ENCODE measurements at regions not wholly inside any gene's neighbourhood (a gene's known extent, or its start where the extent isn't known, plus 50 kb on each side); places are given as distances from the start of the nearest gene placed in this dataset.

DNA sequence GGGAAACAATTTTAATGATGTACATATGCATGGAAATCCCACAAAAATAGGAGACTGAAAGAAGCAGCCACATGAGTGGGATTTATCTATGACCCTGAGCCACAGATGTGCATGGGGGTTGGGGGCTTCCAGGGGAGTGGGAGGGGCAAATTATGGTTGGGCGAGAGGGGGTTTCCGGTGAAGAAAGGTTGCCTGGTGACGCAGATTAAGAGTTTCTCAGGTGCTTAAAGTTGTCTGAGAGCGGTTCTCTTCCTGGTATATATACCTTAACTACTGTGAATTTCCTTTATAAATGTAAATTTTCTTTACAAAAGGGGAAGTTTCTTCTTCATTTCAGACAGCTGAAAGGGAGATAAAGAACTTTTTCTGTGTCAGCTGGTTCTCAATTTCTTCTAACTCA is 273.6 kb upstream of the PITRM1 start:
- Histone ChIP-seq H3K27me3 (ENCODE audit: control insufficient read depth in 2 of 2, insufficient read depth in 2 of 2, low read length in 2 of 2) (no peaks in the 10 kb centered on the region), H3K4me3 (ENCODE audit: low read length in 2 of 2) (no peak overlapping the region), H3K36me3 (ENCODE audit: control insufficient read depth in 2 of 2, insufficient read depth in 2 of 2, low read length in 2 of 2) (no peaks in the 10 kb centered on the region), H3K9ac (ENCODE audit: low read depth in 1 of 2, low read length in 2 of 2) (no peak overlapping the region), H3K9me3 (ENCODE audit: control insufficient read depth in 2 of 2, low read length in 2 of 2) (no peaks in the 10 kb centered on the region), H3K27ac (ENCODE audit: low read depth in 2 of 2, low read length in 2 of 2) (no peak overlapping the region), H3K4me1 (ENCODE audit: control insufficient read depth in 2 of 2, insufficient read depth in 2 of 2, low read length in 2 of 2) (no peaks in the 10 kb centered on the region)

DNA sequence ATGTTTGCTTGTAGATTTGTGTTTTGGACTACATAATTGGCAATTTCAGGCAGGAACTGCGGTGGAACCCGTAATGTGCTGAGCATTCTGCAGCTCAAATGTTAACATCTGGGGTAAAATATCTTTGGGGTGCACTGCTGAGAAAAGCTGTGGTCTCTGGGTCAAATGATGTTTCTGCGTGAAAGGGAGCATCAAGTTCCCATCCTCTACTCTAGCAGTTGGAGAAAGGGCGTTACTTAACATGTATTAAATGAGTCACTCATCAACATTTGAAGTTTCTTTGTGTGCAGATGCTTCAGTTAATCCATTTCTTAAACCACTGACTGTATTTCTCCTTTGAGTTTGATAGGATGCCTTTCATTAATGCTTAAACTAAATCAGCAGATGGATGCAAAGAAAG is 273.1 kb upstream of the PITRM1 start:
- H3K9ac ChIP-seq (ENCODE audit: low read depth in 1 of 2, low read length in 2 of 2) = no peak overlapping the region

DNA sequence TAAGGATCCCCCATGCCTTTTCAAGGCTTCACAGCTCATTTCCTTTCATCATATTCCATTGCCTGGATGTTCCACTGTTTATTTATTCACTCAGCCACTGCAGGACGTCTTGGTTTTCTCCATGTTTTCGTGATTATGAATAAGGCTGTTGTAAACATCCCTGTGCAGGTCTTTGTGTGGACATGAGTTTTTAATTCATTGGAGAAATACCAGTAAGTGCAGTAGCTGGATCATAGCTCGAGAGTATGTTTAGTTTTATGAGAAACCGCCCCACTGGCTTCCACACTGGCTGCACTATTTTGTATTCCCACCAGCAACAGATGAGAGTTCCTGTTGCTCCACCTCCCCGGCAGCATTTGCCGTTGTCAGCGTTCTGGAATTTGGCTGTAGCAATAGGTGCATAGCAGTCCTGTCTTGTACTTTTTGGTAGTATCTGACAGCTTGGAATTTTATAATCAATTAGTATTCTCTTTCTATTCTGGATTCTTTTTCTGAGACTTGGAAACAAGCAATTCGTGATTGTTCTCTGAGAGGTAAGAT is 269.9 kb upstream of the PITRM1 start:
- Histone ChIP-seq H3K4me1 (ENCODE audit: control insufficient read depth in 2 of 2, insufficient read depth in 2 of 2, low read length in 2 of 2) (no peaks in the 10 kb centered on the region), H3K27ac (ENCODE audit: low read depth in 2 of 2, low read length in 2 of 2) (no peak overlapping the region), H3K27me3 (ENCODE audit: control insufficient read depth in 2 of 2, insufficient read depth in 2 of 2, low read length in 2 of 2) (no peaks in the 10 kb centered on the region), H3K36me3 (ENCODE audit: control insufficient read depth in 2 of 2, insufficient read depth in 2 of 2, low read length in 2 of 2) (no peaks in the 10 kb centered on the region), H3K9ac (ENCODE audit: low read depth in 1 of 2, low read length in 2 of 2) (no peak overlapping the region), H3K4me3 (ENCODE audit: low read length in 2 of 2) (no peak overlapping the region), H3K9me3 (ENCODE audit: control insufficient read depth in 2 of 2, low read length in 2 of 2) (peaks cover 0 to 4% of the 10 kb centered on the region in 2 donors)

More for the DNA sequence above, 273.1 kb upstream of the PITRM1 start:
- no peaks in the 10 kb centered on the region for H3K27me3 ChIP-seq (ENCODE audit: control insufficient read depth in 2 of 2, insufficient read depth in 2 of 2, low read length in 2 of 2)
- H3K27ac ChIP-seq (ENCODE audit: low read depth in 2 of 2, low read length in 2 of 2) = no peak overlapping the region
- H3K9me3 ChIP-seq (ENCODE audit: control insufficient read depth in 2 of 2, low read length in 2 of 2) = no peaks in the 10 kb centered on the region
- H3K4me1 ChIP-seq (ENCODE audit: control insufficient read depth in 2 of 2, insufficient read depth in 2 of 2, low read length in 2 of 2) = no peaks in the 10 kb centered on the region
- no peaks in the 10 kb centered on the region for H3K36me3 ChIP-seq (ENCODE audit: control insufficient read depth in 2 of 2, insufficient read depth in 2 of 2, low read length in 2 of 2)
- H3K4me3 ChIP-seq (ENCODE audit: low read length in 2 of 2) = no peak overlapping the region

DNA sequence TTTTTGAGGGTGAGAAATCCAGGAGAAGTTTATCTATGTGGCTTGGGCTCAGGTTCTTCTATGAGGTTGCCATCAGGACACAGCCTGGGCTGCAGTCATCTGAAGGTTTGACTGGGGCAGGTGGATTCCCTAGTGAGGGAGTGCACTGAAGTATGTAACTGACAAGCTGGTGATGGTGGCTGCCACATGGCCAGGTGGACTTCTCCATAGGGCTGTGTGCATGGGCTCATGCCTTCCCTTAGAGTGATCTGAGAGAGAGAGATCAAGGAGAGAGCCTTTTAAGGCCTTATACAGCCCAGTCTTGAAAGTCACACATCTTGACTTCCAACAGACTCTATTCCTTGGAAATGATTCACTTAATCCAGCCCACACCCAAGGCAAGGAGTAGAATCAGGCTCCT is 266.6 kb upstream of the PITRM1 start:
- Histone ChIP-seq H3K4me3 (ENCODE audit: low read length in 2 of 2) (no peak overlapping the region), H3K9ac (ENCODE audit: low read depth in 1 of 2, low read length in 2 of 2) (no peak overlapping the region), H3K9me3 (ENCODE audit: control insufficient read depth in 2 of 2, low read length in 2 of 2) (peaks cover 0 to 4% of the 10 kb centered on the region in 2 donors), H3K27ac (ENCODE audit: low read depth in 2 of 2, low read length in 2 of 2) (no peak overlapping the region), H3K4me1 (ENCODE audit: control insufficient read depth in 2 of 2, insufficient read depth in 2 of 2, low read length in 2 of 2) (no peaks in the 10 kb centered on the region), H3K27me3 (ENCODE audit: control insufficient read depth in 2 of 2, insufficient read depth in 2 of 2, low read length in 2 of 2) (no peaks in the 10 kb centered on the region), H3K36me3 (ENCODE audit: control insufficient read depth in 2 of 2, insufficient read depth in 2 of 2, low read length in 2 of 2) (no peaks in the 10 kb centered on the region)

DNA sequence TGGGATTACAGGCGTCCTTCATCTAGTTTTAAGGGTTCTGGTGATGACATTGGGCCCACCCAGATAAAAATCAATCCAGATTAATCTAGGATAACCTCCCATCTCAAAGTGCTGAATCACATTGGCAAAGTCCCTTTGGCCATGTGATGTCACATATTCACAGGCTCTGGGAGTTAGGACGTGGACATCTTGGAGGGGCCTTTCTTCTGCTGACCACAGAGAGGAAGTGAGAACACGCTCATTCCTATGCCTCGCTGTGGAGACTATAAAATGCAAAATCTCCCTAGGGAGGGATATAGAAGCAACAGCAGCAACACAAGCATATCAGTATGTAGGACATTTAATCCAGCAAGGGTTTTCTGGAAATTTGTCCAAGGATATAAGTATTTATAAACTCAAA is 266.0 kb upstream of the PITRM1 start:
- peaks cover 0 to 4% of the 10 kb centered on the region in 2 donors for H3K9me3 ChIP-seq (ENCODE audit: control insufficient read depth in 2 of 2, low read length in 2 of 2)
- H3K9ac ChIP-seq (ENCODE audit: low read depth in 1 of 2, low read length in 2 of 2) = no peak overlapping the region
- no peak overlapping the region for H3K4me3 ChIP-seq (ENCODE audit: low read length in 2 of 2)
- no peak overlapping the region for H3K27ac ChIP-seq (ENCODE audit: low read depth in 2 of 2, low read length in 2 of 2)
- no peaks in the 10 kb centered on the region for H3K27me3 ChIP-seq (ENCODE audit: control insufficient read depth in 2 of 2, insufficient read depth in 2 of 2, low read length in 2 of 2)
- no peaks in the 10 kb centered on the region for H3K36me3 ChIP-seq (ENCODE audit: control insufficient read depth in 2 of 2, insufficient read depth in 2 of 2, low read length in 2 of 2)
- H3K4me1 ChIP-seq (ENCODE audit: control insufficient read depth in 2 of 2, insufficient read depth in 2 of 2, low read length in 2 of 2) = no peaks in the 10 kb centered on the region

DNA sequence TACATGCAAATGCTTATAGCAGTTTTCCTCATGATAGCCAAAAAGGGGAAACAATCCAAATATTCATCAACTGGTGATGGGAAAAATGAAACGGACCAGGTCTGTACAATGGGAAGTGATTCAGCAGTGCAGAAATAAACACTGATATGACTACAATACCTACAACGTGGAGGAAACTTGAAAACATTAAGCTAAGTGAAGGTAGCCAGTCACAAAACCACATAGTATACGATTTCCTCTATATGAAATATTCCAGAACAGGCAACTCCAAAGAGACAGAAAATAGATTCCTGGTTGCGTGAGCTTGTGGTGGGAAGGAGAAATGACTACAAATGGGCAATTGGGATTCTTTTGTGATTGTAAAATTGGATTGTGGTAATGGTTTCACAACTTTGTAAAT is 263.1 kb upstream of the PITRM1 start:
- no peaks in the 10 kb centered on the region for H3K4me1 ChIP-seq (ENCODE audit: control insufficient read depth in 2 of 2, insufficient read depth in 2 of 2, low read length in 2 of 2)
- H3K27me3 ChIP-seq (ENCODE audit: control insufficient read depth in 2 of 2, insufficient read depth in 2 of 2, low read length in 2 of 2) = no peaks in the 10 kb centered on the region
- H3K36me3 ChIP-seq (ENCODE audit: control insufficient read depth in 2 of 2, insufficient read depth in 2 of 2, low read length in 2 of 2) = no peaks in the 10 kb centered on the region
- no peak overlapping the region for H3K9ac ChIP-seq (ENCODE audit: low read depth in 1 of 2, low read length in 2 of 2)
- peaks cover 0 to 4% of the 10 kb centered on the region in 2 donors for H3K9me3 ChIP-seq (ENCODE audit: control insufficient read depth in 2 of 2, low read length in 2 of 2)
- no peak overlapping the region for H3K4me3 ChIP-seq (ENCODE audit: low read length in 2 of 2)
- H3K27ac ChIP-seq (ENCODE audit: low read depth in 2 of 2, low read length in 2 of 2) = no peak overlapping the region

DNA sequence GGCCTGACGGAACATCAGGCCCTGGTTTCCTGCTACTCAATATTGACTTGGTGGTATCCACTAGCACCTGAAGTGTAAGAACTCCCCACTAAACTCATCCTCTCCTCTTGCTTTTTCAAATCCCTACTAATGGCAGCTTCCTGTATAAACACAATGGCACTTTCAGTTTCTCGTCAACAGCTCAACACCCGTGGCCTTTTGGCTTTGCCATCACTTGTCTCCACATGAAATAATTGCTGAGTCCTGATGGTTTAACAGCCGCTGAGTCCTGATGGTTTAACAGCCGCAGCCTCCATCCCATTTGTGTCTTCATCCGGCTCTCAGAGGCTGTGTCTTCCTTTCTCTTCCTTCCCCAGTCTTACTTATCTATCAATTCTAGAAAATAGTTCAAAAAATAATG is 261.4 kb upstream of the PITRM1 start:
- H3K27ac ChIP-seq (ENCODE audit: low read depth in 2 of 2, low read length in 2 of 2) = no peak overlapping the region
- H3K4me3 ChIP-seq (ENCODE audit: low read length in 2 of 2) = no peak overlapping the region
- H3K9me3 ChIP-seq (ENCODE audit: control insufficient read depth in 2 of 2, low read length in 2 of 2) = no peaks in the 10 kb centered on the region
- H3K36me3 ChIP-seq (ENCODE audit: control insufficient read depth in 2 of 2, insufficient read depth in 2 of 2, low read length in 2 of 2) = no peaks in the 10 kb centered on the region
- H3K4me1 ChIP-seq (ENCODE audit: control insufficient read depth in 2 of 2, insufficient read depth in 2 of 2, low read length in 2 of 2) = peaks cover 0 to 5% of the 10 kb centered on the region in 2 donors
- no peaks in the 10 kb centered on the region for H3K27me3 ChIP-seq (ENCODE audit: control insufficient read depth in 2 of 2, insufficient read depth in 2 of 2, low read length in 2 of 2)
- H3K9ac ChIP-seq (ENCODE audit: low read depth in 1 of 2, low read length in 2 of 2) = no peak overlapping the region

DNA sequence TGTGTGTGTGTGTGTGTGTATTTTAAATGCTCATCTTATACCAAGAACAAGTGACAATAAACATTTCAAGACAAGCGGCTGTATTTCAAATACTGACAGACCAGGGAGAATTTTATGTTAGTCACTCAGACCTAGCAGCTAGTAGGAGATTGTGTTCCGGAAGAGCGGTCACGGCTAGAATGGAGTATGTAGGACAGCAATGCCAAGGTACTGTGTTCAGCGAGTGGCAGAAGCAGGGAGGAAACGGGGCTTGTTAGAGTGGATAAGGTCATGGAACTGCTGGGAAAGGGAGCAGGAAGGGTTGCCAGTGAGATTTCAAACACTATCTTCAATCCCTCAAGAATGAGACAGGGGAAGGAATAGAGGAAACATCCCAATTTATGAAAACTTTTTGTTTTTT is 260.5 kb upstream of the PITRM1 start:
- no peaks in the 10 kb centered on the region for H3K27me3 ChIP-seq (ENCODE audit: control insufficient read depth in 2 of 2, insufficient read depth in 2 of 2, low read length in 2 of 2)
- peaks cover 0 to 6% of the 10 kb centered on the region in 2 donors for H3K4me1 ChIP-seq (ENCODE audit: control insufficient read depth in 2 of 2, insufficient read depth in 2 of 2, low read length in 2 of 2)
- no peaks in the 10 kb centered on the region for H3K9me3 ChIP-seq (ENCODE audit: control insufficient read depth in 2 of 2, low read length in 2 of 2)
- no peak overlapping the region for H3K4me3 ChIP-seq (ENCODE audit: low read length in 2 of 2)
- H3K27ac ChIP-seq (ENCODE audit: low read depth in 2 of 2, low read length in 2 of 2) = no peak overlapping the region
- no peak overlapping the region for H3K9ac ChIP-seq (ENCODE audit: low read depth in 1 of 2, low read length in 2 of 2)
- H3K36me3 ChIP-seq (ENCODE audit: control insufficient read depth in 2 of 2, insufficient read depth in 2 of 2, low read length in 2 of 2) = no peaks in the 10 kb centered on the region

DNA sequence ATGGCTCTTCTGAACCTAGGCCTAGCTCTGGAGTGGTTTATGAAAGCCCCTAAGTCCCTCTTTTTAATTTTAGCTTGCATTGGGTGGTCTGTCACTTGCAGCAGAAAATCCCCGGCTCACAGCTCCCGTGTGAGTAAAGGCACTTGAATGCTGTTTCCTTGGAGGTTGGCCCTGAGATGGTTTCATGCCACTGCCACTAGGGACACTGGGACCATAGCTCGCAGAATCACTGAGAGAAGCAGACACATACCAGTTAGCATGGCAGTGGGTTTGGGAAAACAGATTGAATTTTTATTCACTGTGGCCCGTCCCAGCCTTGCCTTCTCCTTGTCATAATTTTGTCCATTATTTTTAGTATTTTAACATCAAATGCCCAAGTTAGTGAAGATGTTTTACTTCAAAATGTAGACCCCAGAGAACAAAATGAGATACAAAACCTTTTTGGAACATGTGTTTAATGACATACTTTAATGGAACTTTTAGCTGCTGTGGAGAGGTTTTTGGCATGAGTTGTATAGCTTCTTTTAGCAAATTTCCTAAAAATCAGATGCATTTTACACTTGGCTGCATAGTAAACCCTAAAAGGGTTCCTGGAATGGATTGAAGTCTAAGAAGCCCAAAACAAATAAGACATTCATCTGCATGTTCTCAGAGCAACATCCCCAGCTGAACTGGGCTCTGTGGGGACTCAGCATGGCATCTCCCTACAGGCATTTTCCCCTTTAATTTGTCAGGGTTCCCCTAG is 259.7 kb upstream of the PITRM1 start:
- Histone ChIP-seq H3K9me3 (ENCODE audit: control insufficient read depth in 2 of 2, low read length in 2 of 2) (no peaks in the 10 kb centered on the region), H3K4me3 (ENCODE audit: low read length in 2 of 2) (no peak overlapping the region), H3K36me3 (ENCODE audit: control insufficient read depth in 2 of 2, insufficient read depth in 2 of 2, low read length in 2 of 2) (no peaks in the 10 kb centered on the region), H3K27ac (ENCODE audit: low read depth in 2 of 2, low read length in 2 of 2) (no peak overlapping the region), H3K4me1 (ENCODE audit: control insufficient read depth in 2 of 2, insufficient read depth in 2 of 2, low read length in 2 of 2) (peaks cover 0 to 6% of the 10 kb centered on the region in 2 donors), H3K27me3 (ENCODE audit: control insufficient read depth in 2 of 2, insufficient read depth in 2 of 2, low read length in 2 of 2) (no peaks in the 10 kb centered on the region), H3K9ac (ENCODE audit: low read depth in 1 of 2, low read length in 2 of 2) (no peak overlapping the region)

DNA sequence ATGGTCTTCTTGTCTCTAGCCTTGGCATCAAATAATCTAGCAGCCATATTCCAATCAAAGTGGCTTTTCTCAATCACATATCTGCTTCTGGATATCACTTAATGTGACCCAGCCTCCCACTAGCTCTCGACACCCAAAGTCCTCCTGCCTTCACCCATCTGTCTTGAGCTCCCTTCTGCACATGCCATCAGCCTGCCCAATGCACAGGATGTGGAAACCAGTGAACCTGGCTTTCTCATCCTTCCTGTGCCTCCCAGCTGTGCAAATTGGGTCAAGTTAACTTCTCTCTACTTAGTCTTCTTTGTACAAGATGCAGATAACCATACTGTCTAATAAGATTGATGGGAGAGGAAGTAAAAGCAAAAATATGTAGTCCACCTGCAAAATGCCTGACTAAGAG is 257.9 kb upstream of the PITRM1 start:
- Histone ChIP-seq H3K4me3 (ENCODE audit: low read length in 2 of 2) (no peak overlapping the region), H3K36me3 (ENCODE audit: control insufficient read depth in 2 of 2, insufficient read depth in 2 of 2, low read length in 2 of 2) (no peaks in the 10 kb centered on the region), H3K4me1 (ENCODE audit: control insufficient read depth in 2 of 2, insufficient read depth in 2 of 2, low read length in 2 of 2) (peaks cover 15 to 18% of the 10 kb centered on the region in 2 donors), H3K27me3 (ENCODE audit: control insufficient read depth in 2 of 2, insufficient read depth in 2 of 2, low read length in 2 of 2) (no peaks in the 10 kb centered on the region), H3K9me3 (ENCODE audit: control insufficient read depth in 2 of 2, low read length in 2 of 2) (no peaks in the 10 kb centered on the region), H3K9ac (ENCODE audit: low read depth in 1 of 2, low read length in 2 of 2) (no peak overlapping the region), H3K27ac (ENCODE audit: low read depth in 2 of 2, low read length in 2 of 2) (no peak overlapping the region)
